NAMALWA (cell line): ENCODE measurements at regions not wholly inside any gene's neighbourhood (a gene's known extent, or its start where the extent isn't known, plus 50 kb on each side); places are given as distances from the start of the nearest gene placed in this dataset.
"Not testable (repeated sequence)": the region's sequence is repeated elsewhere in the genome, so short reads cannot be mapped to it uniquely, and the experiment has no call there.

ENCODE experiments used
- DNase-seq: peaks from one replicate; pipeline ENCODE4 v3.0.0-alpha.2; 2015; ENCODE audit warnings: low spot score

- not testable (repeated sequence) for DNase-seq
Observed at GRCh38 chr2:111401270-111402140, 280.8 kb downstream of the BCL2L11 start.

DNA sequence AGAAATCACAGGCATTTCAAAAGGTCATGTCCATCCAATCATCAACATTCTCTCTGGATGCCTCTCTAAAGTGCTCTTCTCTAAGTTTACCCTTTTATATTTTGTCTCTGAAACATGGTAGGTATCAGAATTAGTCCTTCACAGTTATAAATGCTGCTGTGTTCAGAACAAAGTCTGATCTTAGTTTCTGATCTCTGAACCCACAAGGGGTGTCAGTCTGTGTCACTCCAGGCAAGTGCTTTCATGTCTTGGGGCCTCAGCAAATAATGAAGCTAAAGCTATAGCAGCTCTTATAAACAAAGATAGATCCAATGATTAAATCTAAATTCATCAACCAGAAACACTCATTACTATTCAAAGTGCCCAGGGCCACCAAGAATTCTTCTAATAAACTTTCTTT, 281.7 kb downstream of the BCL2L11 start:
- DNase-seq, result not testable (repeated sequence)

DNA sequence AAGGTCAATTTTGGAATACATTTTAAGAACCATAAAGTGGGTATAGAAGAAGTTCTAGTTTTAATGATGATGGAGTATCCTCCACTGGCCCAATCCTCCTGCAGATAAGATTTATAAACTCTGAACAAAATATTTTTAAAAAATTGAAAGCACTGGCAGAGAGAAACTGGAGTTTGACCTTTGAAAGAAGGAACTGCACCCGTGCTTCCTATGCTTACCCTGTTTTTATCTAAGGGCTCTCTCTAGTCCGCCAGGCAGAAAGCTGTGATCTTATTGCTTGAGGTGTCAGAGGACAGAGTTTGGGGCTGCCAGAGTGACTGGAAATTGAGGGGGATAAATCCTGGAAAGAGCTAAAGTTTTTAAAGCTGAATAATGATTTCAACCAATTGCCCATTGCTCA, 282.6 kb downstream of the BCL2L11 start:
- DNase-seq, result not testable (repeated sequence)

- DNase-seq, result not testable (repeated sequence)
Observed at GRCh38 chr2:111406616-111407015, 285.9 kb downstream of the BCL2L11 start.

DNA sequence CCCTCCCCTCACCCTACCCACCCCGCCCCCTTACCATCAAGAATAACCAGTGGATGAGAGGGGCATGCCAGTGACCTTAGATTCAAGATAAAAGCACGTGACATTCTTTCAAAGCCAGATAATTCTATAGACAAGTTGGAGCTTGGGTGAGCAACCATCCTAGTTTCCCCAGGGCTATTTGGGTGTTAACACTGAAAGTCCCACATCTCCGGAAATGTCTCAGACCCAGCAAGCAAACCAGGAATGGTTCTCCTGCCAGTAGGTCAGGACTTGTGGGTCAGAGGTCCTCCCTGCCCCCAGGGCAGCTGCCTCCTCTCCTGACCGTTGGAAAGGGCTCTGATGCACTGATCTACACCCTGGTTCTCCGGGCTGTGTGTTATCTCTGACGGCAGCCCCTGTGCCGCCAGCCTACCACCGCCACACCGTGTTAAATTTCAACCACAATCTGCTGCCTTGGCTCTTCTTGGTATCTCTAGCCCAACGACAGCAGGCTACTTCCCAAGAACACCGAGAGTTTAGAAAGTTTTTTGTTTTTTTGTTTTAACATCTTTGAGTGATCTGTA, 287.0 kb downstream of the BCL2L11 start:
- DNase-seq, result not testable (repeated sequence)

DNA sequence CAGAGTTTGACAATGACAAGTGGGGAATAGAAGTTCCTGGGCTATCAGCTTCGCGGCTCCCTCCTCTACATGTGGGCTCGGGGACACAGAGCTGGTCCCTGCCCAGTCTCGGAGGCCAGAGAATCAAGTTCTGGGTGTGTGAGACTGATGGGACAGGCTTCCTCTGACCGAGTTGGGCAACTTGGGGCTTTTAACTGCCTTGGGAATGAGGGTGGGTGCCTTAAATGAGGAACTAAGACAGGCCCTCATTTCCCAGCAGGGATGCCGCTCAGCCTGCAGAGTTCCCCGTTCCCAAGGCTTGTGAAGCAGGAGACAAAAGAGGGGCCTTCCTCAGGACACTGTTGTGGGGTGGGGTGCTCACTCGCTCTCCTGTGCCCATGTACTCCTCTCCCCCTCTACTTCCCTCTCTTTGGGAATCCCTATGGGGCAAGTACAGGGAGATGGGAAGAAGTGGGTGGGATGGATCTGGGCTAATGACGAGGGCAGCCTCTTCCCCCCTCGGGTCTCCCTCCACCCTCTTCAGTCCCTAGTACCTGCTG, 290.2 kb downstream of the BCL2L11 start:
- not testable (repeated sequence) for DNase-seq

GRCh38 chr2:111411867-111412681, 291.4 kb downstream of the BCL2L11 start:
- DNase-seq, result not testable (repeated sequence)

DNA sequence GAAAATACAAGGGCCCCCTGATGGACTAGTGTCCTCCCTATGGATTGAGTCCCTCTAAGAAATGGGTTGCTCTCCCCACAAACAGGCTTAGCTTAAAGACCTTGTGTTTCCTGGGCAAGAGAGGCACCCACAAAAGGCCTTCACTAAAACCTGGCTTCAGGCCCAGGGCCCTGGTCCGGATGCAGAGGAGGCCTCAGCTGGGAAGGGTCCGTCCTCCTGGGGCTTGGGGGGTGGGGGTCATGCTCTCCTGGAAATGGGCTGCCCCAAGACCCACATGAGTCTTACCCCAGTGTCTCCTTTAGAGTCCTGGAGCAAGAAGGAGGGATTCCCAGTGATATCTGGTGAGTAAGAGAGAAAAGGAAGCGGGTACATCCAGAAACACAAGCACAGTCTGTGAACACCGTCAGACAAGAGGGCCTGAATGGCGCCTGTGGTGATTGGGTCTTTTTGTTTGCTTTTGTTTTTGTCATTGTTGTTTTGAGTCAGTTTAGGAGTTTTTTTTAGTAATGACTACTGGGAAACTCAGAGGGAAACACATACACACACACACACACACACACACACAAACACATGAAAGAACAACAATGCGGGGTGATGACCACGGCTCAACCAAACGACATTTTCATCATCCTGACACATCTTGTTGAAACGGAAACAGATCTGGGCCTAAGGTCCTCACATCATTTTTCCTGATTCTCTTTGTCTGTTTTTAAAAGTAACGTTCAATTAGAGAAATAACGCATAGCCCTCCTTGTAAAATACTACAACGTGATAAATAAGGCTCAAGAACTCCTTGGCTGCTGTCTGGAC, 292.3 kb downstream of the BCL2L11 start:
- DNase-seq, result not testable (repeated sequence)

- DNase-seq, result not testable (repeated sequence)
Observed at GRCh38 chr2:111413950-111414349, 293.2 kb downstream of the BCL2L11 start.

- DNase-seq, result not testable (repeated sequence)
Observed at GRCh38 chr2:111415765-111416743, 295.3 kb downstream of the BCL2L11 start.

DNA sequence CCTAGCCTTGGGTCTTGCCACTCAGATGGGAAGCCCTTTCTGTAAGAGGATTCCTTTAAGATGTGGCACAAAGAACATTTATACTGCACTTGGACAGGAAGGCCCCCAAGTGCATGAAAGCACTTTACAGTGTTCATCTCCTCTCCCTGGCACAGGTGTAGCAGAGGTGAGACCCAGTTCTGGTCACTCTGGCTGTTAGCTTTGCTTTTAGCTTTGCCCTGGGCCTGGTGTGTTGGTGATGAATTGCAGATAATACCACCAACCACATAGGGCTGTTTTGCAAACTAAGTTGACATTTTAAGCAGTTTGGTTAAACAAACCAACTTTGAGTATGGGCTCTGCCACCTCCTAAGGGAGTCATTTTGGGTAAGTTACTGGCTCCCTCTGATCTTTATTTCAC, 296.3 kb downstream of the BCL2L11 start:
- DNase-seq, result not testable (repeated sequence)

DNA sequence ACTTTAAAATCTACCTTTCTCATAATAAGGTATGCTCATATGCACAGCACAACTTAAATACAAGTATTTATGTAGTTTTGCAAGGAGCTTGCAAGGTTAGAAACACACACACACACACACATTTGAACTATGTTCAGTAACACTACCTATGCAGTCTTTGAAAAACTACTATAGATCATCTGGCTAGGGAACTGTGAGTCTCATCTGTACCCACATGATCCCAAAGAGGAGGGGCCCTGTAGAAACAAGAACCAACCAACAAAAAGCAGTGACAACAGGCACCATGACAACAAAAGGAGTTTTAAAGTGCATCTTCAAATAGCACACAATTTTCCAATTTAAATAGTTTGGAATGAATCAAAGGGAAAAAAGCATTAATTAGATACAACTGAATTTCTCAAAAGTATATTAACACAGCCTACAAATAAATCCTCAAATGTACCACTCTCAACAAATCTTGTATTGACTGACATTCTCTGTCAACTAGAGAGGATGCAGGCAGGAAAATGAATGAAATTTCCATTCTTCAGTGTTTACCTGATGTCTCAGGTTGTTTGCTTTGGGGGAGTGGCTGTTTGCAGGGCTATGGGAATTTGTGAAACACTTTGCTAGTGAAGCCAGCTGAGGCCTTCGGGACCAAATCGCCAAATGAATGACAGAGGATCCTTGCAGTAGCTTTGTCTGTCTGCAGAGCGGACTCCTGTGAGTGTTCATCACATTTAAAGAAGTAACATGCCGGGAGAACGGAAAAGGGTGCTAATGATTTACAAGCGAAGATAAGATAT, 297.6 kb downstream of the BCL2L11 start:
- not testable (repeated sequence) for DNase-seq

DNA sequence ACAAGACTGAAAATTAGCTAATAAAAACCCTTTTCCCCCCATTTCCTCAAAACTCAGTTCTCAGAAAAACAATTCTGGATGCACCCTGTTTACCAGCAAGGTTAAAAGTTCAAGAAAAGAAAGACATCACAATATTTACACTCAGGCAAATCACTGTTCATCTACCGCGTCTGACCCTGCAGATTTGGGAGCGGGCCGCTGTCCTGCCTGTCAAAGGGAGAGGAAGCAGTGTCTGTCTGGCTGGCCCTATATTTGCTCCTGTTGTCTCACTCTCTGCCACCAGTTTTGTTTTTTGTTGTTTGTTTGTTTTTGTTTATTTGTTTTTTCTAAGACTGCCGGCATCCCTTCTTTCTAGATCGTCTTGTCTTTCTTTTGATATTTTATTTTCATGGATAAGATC, 299.4 kb downstream of the BCL2L11 start:
- DNase-seq, result not testable (repeated sequence)

DNA sequence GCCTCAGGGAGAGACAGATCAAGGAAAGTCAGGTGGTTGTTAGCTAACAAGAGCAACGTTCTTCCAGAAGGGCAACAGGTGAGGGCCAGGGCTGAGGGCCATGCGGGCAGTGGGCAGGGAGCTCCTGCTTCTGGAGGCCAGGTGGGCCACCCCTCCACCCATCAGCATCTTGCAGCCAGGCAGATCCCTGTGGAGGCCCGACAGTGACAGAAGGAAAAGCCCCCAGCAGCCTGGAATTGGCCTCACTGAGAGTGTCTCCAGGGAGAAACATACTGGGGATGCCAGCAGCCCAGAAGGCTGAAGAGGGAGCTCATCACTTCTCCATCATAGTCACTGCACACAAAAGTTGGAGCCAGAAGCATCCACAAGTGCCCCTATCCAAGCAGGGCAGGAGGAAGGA, 300.1 kb downstream of the BCL2L11 start:
- DNase-seq, result not testable (repeated sequence)

- DNase-seq, result not testable (repeated sequence)
Observed at GRCh38 chr2:111421949-111422348, 301.2 kb downstream of the BCL2L11 start.

DNA sequence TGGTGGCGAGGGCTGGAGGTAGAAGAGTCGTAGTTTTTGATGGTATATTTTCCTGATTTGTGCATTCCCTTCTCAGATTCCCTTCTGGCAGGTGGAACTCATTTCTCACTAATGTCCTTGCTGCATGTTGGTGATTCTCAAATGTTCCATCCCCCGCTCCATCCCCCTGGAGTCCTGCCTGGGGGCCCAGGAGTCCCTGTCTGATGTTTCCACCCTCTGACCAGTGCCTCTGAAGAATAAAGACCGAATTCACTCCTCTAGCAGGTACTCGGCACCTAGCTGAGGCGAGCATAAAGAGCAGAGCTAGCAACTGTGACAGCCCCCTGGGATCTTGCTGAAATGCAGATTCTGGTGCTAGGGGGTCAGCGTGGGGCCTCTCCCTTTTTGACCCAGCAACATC, 301.8 kb downstream of the BCL2L11 start:
- not testable (repeated sequence) for DNase-seq

GRCh38 chr2:111423184-111423583, 302.5 kb downstream of the BCL2L11 start:
- DNase-seq, result not testable (repeated sequence)

DNA sequence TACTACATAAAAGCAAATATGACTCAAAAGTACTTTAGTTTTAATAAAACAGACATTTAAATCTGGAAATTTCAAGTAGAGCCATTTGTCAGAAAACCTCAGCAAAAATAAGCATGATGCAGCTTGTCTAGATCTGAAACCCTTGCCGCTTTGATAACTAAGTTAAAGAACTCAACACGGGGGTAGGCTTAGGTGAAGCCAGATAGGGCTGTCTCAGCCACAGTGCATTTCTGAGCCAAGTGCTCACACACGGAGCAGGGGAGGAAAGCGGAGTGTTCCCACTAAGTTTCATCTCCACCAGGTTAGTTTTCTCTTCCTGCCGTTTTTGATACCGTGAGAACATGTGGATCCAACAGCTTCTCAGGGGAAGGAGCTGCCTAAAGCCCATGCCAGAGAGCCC, 303.5 kb downstream of the BCL2L11 start:
- not testable (repeated sequence) for DNase-seq

DNA sequence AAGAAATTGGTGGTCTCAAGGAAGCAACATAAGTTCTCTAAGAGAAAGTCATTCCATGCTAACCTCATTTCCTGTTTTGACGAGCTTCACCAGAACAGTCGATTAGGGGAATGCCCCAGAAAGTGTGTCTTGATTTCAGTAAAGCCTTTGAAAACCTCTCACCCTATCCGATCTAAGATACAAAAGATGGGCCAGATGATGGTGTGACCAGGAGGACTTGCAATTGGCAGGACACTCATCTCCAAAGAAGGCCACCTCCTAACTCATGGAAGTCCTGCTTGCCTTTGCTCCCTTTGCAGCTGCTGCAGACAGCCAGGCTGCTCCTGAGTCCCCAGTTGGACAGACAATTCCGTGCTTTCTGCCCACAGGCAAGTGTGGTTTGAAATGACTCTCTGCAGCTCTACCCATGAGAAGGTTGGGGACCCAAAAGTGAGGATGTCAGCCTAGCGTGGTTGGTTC, 304.2 kb downstream of the BCL2L11 start:
- DNase-seq, result not testable (repeated sequence)
